Thoracic aorta (tissue), 2 donors: ENCODE measurements at regions not wholly inside any gene's neighbourhood (a gene's known extent, or its start where the extent isn't known, plus 50 kb on each side); places are given as distances from the start of the nearest gene placed in this dataset.

Source experiments
- ATAC-seq: fragments of 150-250 bp; one replicate; pipeline ENCODE4 v1.8.0; 2017; ENCODE audit warnings: low read depth; ENCODE audit not compliant: insufficient number of reproducible peaks, low FRiP score
- DNase-seq: peaks from one replicate; pipeline ENCODE4 v3.0.0-alpha.2; 2020; ENCODE audit warnings: low spot score
- H3K27ac ChIP-seq, 2 donors: fragments of 200-600 bp; sonication (generic); 1 replicate in 1 of 2; 2 replicates in 1 of 2; pipeline ENCODE4 v1.5.1; 2016; ENCODE audit warnings: mild to moderate bottlenecking in 2 of 2, moderate library complexity in 2 of 2
- H3K27me3 ChIP-seq: fragments of 200-600 bp; sonication (generic); replicated peaks from 2 replicates; pipeline ENCODE4 v1.6.0; 2016; ENCODE audit warnings: mild to moderate bottlenecking; ENCODE audit not compliant: insufficient read depth
- H3K36me3 ChIP-seq: fragments of 200-600 bp; sonication (generic); one replicate; pipeline ENCODE4 v1.5.1; 2016
- H3K4me1 ChIP-seq, 2 donors: fragments of 200-600 bp; sonication (generic); 1 replicate in 1 of 2; 2 replicates in 1 of 2; pipeline versions ENCODE4 v1.5.1 to v1.6.0; 2016; ENCODE audit warnings: low read depth in 2 of 2, mild to moderate bottlenecking in 1 of 2; ENCODE audit not compliant: control insufficient read depth in 1 of 2
- H3K4me3 ChIP-seq: fragments of 200-600 bp; sonication (generic); 2 replicates; pipeline ENCODE4 v1.5.1; 2016; ENCODE audit warnings: mild to moderate bottlenecking
- H3K9me3 ChIP-seq: fragments of 200-600 bp; sonication (generic); 2 replicates; pipeline ENCODE4 v1.5.1; 2016
- TF ChIP-seq, protein P1 (sequence below): fragments of 200-600 bp; sonication (generic); IDR thresholded peaks from one replicate; pipeline ENCODE4 v1.5.1; 2019; ENCODE audit warnings: antibody characterized with exemption

DNA sequence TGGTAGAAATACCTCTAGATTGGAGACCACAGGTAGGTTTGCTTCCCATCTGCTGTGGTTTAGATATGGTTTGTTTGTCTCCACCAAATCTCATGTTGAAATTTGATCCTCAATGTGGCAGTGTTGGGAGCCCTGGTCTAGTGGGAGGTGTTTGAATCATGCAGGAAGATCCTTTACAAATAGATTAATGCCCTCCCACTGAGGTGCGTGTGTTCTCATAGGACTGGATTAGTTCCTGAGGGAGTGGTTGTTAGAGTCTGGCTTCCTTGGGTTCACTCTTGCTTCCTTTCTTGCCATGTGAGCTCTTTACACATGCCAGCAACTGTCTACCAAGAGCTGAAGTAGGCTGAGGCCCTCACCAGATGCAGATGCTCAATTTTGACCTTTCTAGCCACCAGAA is 391.1 kb upstream of the GRIA1 start:
- no peaks in the 10 kb centered on the region for H3K27me3 ChIP-seq
- DNase-seq = no peak

DNA sequence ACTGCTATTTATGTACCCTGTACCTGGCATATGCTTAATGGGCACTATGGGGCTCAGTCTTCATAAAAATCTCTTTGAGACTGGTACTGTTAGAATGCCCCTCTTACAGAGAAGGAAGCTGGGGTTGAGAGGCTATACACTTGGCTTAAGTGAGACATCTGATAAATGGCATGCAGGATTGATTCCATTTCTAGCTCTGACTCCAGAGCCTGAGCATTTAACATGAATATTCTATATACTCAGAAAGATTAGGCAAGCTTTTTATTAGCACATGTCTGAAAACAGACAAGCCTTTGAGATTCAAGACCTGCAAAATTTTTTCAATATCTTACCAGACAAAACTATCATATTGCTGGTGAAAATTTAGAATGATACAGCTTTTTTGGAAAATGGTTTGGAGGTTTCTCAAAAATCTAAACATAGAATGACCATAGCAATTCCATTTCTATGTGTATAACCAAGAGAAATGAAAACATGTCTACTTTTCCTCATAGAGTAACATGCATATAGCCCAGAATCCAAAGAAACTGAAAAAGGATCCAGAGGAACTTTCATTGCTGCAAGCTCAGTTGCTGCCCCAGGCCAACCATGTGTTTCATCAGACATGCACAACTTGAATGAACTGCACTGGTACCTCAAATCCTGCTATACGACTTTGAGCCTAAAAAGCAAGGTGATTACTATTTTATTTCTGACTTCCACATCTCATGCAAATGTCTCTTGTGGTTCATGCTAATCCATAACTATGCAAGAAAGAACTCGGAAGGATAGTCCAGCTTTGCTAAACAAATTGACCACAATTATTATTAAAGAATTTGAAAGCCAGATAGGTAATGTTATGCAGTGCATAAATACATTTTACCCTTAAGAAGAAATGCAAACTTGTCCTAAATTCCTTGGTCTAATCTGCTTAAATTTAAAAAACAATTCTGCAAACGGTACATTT is 389.0 kb upstream of the GRIA1 start:
- TF ChIP-seq, protein P1, sequence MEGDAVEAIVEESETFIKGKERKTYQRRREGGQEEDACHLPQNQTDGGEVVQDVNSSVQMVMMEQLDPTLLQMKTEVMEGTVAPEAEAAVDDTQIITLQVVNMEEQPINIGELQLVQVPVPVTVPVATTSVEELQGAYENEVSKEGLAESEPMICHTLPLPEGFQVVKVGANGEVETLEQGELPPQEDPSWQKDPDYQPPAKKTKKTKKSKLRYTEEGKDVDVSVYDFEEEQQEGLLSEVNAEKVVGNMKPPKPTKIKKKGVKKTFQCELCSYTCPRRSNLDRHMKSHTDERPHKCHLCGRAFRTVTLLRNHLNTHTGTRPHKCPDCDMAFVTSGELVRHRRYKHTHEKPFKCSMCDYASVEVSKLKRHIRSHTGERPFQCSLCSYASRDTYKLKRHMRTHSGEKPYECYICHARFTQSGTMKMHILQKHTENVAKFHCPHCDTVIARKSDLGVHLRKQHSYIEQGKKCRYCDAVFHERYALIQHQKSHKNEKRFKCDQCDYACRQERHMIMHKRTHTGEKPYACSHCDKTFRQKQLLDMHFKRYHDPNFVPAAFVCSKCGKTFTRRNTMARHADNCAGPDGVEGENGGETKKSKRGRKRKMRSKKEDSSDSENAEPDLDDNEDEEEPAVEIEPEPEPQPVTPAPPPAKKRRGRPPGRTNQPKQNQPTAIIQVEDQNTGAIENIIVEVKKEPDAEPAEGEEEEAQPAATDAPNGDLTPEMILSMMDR = no peak
- no peaks in the 10 kb centered on the region for H3K4me1 ChIP-seq
- H3K27ac ChIP-seq = no peak overlapping the region
- ATAC-seq (no peak), DNase-seq (no peak)
- H3K9me3 ChIP-seq = no peaks in the 10 kb centered on the region
- no peak overlapping the region for H3K4me3 ChIP-seq
- no peaks in the 10 kb centered on the region for H3K27me3 ChIP-seq
- H3K36me3 ChIP-seq = no peaks in the 10 kb centered on the region

More for the DNA sequence above, 391.1 kb upstream of the GRIA1 start:
- H3K36me3 ChIP-seq = no peaks in the 10 kb centered on the region
- H3K4me3 ChIP-seq = no peak overlapping the region
- ATAC-seq = no peak
- H3K27ac ChIP-seq = no peak overlapping the region
- no peaks in the 10 kb centered on the region for H3K9me3 ChIP-seq
- no peaks in the 10 kb centered on the region for H3K4me1 ChIP-seq
- TF ChIP-seq, protein P1 = no peak

DNA sequence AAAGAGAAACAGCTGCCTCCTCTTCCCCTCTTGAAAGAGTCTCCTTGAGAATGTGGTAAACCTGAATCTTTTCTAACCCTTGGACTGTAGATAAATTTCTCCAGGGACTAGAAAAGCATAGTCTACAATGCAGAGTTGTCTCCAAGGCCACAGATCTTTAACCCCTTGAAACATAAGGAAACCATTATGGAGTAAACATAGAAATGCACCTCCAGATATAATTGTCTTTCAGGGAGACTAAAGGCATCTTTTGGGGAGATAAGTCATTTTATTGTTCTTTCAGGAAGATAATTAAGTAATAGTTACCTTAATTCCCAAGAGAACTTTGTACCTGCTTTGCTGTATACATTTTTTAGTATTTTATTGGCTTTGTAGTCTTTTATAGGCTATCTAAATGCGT is 373.6 kb upstream of the GRIA1 start:
- no peaks in the 10 kb centered on the region for H3K36me3 ChIP-seq
- TF ChIP-seq, protein P1 = no peak
- no peak for ATAC-seq
- no peak overlapping the region for H3K4me3 ChIP-seq
- H3K27me3 ChIP-seq = no peaks in the 10 kb centered on the region
- H3K27ac ChIP-seq = no peak overlapping the region
- DNase-seq = no peak
- no peaks in the 10 kb centered on the region for H3K9me3 ChIP-seq
- H3K4me1 ChIP-seq = no peaks in the 10 kb centered on the region

DNA sequence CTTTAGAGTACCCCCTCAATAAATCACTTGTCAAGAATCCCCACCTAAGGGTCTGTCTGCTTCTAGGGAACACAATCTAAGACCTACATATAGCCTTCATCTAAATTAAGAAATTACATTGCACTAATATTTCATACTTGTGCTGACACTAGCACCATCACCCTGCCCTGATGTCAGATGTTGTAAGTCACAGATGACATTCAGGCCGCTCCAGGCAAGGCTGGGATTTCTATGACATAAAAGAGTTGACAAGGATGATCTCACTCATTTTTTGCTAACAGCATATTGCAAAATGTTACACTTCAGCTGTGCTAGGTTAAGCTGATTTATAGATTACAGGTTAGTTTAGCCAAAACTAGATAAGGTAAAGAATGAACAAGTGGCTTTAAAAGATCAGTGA is 372.5 kb upstream of the GRIA1 start:
- Histone ChIP-seq H3K27ac (no peak overlapping the region), H3K9me3 (no peaks in the 10 kb centered on the region), H3K36me3 (no peaks in the 10 kb centered on the region), H3K27me3 (no peaks in the 10 kb centered on the region), H3K4me1 (no peaks in the 10 kb centered on the region), H3K4me3 (no peak overlapping the region)
- DNase-seq = no peak
- no peak for ATAC-seq
- TF ChIP-seq, protein P1 = no peak

DNA sequence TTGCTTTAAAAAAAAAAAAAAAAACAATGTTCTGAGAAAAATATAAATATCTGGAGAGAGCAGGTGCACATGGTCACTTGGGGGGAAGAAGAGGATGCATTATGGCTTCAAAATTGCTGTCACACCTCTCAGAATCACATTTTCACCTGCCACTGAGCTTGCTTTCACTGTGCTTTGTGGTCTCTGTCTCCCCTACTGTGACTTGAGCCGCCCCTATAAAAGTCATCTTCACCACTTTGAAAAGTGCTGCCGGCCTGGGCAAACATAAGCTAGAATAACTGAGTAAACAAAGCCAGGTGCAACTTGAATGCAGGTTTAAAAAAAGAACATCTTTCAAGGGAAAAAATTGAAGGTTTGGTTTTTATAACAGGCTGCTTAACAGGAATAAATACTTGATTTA is 368.1 kb upstream of the GRIA1 start:
- H3K27me3 ChIP-seq = no peaks in the 10 kb centered on the region
- H3K4me1 ChIP-seq = no peaks in the 10 kb centered on the region
- H3K36me3 ChIP-seq = no peaks in the 10 kb centered on the region
- H3K4me3 ChIP-seq = no peak overlapping the region
- H3K27ac ChIP-seq = no peak overlapping the region
- no peaks in the 10 kb centered on the region for H3K9me3 ChIP-seq
- TF ChIP-seq, protein P1 = no peak
- DNase-seq = no peak
- ATAC-seq = no peak
